ENCODE measurements at regions not wholly inside any gene's neighbourhood (a gene's known extent, or its start where the extent isn't known, plus 50 kb on each side); places are given as distances from the start of the nearest gene placed in this dataset.

GRCh38 chr3:34957677-34958076, 681.6 kb upstream of the ARPP21 start:
- TF ChIP-seq, protein P1, sequence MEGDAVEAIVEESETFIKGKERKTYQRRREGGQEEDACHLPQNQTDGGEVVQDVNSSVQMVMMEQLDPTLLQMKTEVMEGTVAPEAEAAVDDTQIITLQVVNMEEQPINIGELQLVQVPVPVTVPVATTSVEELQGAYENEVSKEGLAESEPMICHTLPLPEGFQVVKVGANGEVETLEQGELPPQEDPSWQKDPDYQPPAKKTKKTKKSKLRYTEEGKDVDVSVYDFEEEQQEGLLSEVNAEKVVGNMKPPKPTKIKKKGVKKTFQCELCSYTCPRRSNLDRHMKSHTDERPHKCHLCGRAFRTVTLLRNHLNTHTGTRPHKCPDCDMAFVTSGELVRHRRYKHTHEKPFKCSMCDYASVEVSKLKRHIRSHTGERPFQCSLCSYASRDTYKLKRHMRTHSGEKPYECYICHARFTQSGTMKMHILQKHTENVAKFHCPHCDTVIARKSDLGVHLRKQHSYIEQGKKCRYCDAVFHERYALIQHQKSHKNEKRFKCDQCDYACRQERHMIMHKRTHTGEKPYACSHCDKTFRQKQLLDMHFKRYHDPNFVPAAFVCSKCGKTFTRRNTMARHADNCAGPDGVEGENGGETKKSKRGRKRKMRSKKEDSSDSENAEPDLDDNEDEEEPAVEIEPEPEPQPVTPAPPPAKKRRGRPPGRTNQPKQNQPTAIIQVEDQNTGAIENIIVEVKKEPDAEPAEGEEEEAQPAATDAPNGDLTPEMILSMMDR (IDR thresholded peaks at IDR 0.05), result no peak
- no peak for TF ChIP-seq POLR2A (IDR thresholded peaks at IDR 0.05)

All from esophagus squamous epithelium (tissue), 4 donors.